WTC11 (cell line): ENCODE measurements at regions not wholly inside any gene's neighbourhood (a gene's known extent, or its start where the extent isn't known, plus 50 kb on each side); places are given as distances from the start of the nearest gene placed in this dataset.

Experiments used
- CTCF ChIP-seq: fragments of 200-600 bp; IDR thresholded peaks from 2 replicates; pipeline ENCODE4 v1.8.0; 2022; ENCODE audit warnings: antibody characterized with exemption
- NFYB ChIP-seq: sonication (generic); formaldehyde crosslinking; conservative IDR thresholded peaks from 2 replicates; pipeline ENCODE4 v1.8.0; 2022; ENCODE audit warnings: low read depth, missing genetic modification reagents
- NR3C1 ChIP-seq: sonication (generic); formaldehyde crosslinking; conservative IDR thresholded peaks from 2 replicates; pipeline ENCODE4 v1.8.1; 2023; ENCODE audit warnings: low read depth, mild to moderate bottlenecking, missing genetic modification reagents
- ZNF232 ChIP-seq: sonication (generic); formaldehyde crosslinking; IDR thresholded peaks from 2 replicates; pipeline ENCODE4 v1.8.0; 2022; ENCODE audit warnings: mild to moderate bottlenecking, missing genetic modification reagents

GRCh38 chr15:29433507-29434248 lies 164.1 kb upstream of the NSMCE3 start:
- TF ChIP-seq CTCF, result no peak
- no peak for TF ChIP-seq NR3C1 (CRISPR knock-in tag)
- no peak for TF ChIP-seq ZNF232 (CRISPR knock-in tag)
- TF ChIP-seq NFYB (CRISPR knock-in tag), result no peak
